ENCODE measurements at regions not wholly inside any gene's neighbourhood (a gene's known extent, or its start where the extent isn't known, plus 50 kb on each side); places are given as distances from the start of the nearest gene placed in this dataset.

- TF ChIP-seq CTCF (IDR thresholded peaks at IDR 0.05) (no peak), REST (IDR thresholded peaks at IDR 0.05; ENCODE audit: insufficient read depth in 1 of 2, low read depth in 2 of 2, low read length in 1 of 2) (no peak), POLR2AphosphoS5 (IDR thresholded peaks at IDR 0.05; ENCODE audit: low read depth, low read length) (no peak), TCF7L2 (IDR thresholded peaks at IDR 0.05; ENCODE audit: low read depth, low read length) (no peak)
Measured at GRCh38 chr9:80185112-80185738, 613.5 kb downstream of the TLE4 start.

Measured in Panc1 (cell line).